ENCODE measurements at regions not wholly inside any gene's neighbourhood (a gene's known extent, or its start where the extent isn't known, plus 50 kb on each side); places are given as distances from the start of the nearest gene placed in this dataset.

DNA sequence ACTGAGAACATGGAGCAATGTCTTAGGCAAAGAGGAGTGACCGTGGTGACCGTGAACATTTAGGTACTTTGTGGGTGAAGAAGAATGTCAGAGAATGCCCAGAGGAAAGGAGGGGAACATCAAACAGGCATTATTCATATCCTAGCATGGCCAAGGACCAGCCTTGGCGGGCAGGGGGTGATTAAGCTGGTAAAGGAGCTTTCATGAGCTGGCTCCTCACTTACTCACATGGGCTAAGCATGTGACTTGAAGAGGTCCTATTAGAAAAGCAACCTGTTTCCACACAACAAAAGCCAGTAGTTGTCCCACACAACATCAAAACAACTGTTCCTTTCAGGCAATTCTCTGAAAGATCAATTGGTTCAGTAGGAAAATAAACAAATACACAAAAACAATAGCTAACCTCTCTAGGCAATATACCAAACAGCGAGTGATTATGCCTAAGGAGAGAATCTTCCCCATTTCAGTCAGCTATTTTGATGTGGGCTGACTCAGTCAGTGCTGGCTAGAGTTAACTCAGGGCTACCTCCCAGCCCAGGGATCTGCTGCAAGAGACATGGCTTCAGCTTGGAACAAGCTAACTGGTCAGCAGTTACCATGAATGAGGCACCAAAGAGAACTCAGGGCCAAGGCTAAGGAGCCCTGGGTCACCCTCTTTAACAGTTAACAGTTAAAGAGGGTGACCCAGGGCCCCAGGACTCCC is 283.5 kb downstream of the ARHGAP12 start:
- TF ChIP-seq, protein P1, sequence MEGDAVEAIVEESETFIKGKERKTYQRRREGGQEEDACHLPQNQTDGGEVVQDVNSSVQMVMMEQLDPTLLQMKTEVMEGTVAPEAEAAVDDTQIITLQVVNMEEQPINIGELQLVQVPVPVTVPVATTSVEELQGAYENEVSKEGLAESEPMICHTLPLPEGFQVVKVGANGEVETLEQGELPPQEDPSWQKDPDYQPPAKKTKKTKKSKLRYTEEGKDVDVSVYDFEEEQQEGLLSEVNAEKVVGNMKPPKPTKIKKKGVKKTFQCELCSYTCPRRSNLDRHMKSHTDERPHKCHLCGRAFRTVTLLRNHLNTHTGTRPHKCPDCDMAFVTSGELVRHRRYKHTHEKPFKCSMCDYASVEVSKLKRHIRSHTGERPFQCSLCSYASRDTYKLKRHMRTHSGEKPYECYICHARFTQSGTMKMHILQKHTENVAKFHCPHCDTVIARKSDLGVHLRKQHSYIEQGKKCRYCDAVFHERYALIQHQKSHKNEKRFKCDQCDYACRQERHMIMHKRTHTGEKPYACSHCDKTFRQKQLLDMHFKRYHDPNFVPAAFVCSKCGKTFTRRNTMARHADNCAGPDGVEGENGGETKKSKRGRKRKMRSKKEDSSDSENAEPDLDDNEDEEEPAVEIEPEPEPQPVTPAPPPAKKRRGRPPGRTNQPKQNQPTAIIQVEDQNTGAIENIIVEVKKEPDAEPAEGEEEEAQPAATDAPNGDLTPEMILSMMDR (IDR thresholded peaks at IDR 0.05; ENCODE audit: low read depth, low read length, poor library complexity, severe bottlenecking), result no peak
- TF ChIP-seq EZH2phosphoT487 (IDR thresholded peaks at IDR 0.05; ENCODE audit: borderline replicate concordance, low read length), result no peak
